GM18499 (cell line): ENCODE measurements at regions not wholly inside any gene's neighbourhood (a gene's known extent, or its start where the extent isn't known, plus 50 kb on each side); places are given as distances from the start of the nearest gene placed in this dataset.

Experiments used
- ATAC-seq: cut with Tn5 transposase; IDR thresholded peaks from one replicate; pipeline ENCODE4 v1.9.1; 2021; ENCODE audit warnings: moderate number of reproducible peaks; ENCODE audit not compliant: insufficient read depth, unreplicated experiment

GRCh38 chr7:50178166-50178565 lies 85.1 kb upstream of the ZPBP start:
- ATAC-seq: no peak

- ATAC-seq: no peak
These were observed 81.9 kb upstream of the ZPBP start for GRCh38 chr7:50174948-50175347.

DNA sequence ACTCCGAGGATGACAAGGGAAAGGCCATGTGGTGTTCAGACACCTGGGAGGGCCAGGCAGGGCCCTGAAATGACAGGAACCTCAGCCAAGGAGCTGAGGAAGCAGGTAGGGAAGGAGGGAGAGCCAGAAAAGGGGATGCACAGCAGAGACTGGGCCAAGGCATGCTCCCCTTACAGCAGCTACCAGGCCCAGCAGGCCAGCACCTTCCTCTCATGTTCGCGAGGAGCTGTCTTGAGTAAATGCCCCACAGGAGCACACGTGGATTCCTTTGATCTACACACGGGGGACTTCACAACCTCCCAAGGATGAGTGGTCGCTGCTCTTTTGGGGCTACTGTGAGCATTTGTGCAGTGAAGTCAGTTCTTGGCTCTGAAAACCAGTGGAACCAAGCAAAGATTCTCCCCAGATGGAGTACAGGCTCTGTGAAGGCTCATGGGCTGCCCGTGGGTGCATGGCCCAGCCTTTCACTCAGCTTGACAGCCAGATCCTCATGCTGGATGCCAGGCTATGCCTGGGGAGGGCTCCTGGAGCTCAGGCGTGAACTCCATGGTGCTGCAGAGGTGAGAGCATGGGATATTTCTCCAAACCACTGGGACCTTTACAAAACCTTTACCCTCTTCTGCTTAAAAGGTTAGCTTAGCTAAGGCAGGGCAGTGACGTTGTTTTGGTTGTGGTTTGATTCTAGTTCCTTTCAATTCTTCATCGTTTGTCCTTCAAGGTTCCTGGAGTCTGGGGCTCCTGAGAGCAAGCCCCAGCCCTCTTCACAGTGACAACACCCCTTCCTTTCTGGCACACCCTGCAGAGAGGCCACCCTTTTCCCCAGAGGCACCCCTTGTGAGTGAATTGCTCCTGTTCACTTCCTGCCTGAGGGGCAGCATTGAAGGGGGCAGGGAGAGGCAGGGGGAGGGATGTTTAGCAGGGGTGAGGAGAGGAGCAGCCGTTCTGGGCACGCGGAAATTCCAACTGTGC lies 74.2 kb upstream of the ZPBP start:
- ATAC-seq: peak; percentile 44

DNA sequence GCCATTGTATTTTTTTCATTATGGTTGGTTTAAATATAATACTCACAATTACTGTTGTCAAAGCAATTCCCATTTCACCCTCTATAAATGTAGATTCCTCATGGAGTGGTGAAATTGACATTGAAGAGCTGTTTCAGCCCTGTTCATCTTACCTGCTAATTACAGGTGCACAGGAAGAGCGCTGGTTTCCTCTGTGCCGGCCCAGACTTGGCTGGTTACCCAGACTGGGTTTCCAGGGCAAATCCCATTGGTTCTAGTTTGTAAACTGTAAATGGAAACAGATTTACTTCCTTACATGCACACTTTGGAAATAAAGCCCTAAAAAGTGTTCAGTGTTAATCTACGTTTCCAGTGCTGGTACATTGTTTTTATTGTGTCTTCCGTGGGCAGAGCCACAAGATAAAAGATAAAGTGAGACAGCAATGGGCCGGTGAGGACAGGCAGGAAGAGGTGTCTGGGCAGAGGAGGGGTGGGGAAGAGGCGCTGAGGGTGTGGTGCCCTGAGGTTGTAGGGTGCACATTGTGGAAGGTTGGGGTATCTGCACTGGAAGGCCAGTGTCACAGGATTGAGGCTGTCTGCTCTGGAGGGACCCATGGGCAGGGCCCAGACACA lies 71.6 kb upstream of the ZPBP start:
- no peak for ATAC-seq

GRCh38 chr7:50160206-50160605 lies 67.2 kb upstream of the ZPBP start:
- no peak for ATAC-seq

DNA sequence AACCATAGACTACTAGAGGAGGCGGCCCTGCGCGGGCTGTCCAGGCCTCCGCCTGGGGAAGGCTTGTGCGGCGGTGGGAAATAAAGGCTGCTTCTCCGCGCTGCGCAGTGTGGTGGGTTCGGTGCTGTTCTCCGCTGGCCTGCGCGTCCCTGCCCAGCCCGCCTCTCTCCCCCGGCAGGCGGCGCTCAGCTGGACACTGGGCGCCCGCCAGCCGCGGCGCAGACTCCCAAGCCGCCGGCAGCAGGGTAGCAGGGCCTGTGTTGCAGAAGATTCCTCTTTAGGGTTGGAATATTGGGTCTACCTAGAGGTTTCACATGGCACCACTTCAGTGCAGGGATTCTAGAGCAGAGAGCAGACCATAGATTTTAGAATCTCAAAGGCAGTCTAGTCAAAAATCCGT lies 66.1 kb upstream of the ZPBP start:
- no peak for ATAC-seq

GRCh38 chr7:50156706-50157105 lies 63.7 kb upstream of the ZPBP start:
- no peak for ATAC-seq

- no peak for ATAC-seq
These were observed 63.1 kb upstream of the ZPBP start for GRCh38 chr7:50156163-50156562.

- ATAC-seq: no peak
These were observed 62.7 kb upstream of the ZPBP start for GRCh38 chr7:50155755-50156154.

- ATAC-seq: no peak
These were observed 60.9 kb upstream of the ZPBP start for GRCh38 chr7:50153995-50154394.

DNA sequence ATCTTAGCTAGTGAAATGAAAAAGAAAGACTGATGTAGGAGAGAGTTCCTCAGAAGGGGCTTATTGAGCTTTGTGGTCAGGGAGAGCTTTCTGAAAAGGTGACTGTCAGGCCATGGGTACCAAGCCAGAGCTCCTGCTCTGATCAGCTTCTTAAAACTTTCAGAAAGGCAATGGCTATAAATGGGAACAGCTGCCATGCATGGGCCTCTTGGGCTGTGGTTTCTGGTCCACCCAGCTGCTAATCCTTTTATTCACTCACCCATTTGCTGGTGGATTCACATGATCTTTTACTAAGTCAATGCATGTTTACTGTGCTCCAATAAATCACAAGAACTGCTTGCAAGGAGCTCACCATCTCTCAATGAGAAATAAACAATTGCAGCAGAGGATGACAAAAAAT lies 60.1 kb upstream of the ZPBP start:
- ATAC-seq: peak; percentile 33

- no peak for ATAC-seq
These were observed 59.4 kb upstream of the ZPBP start for GRCh38 chr7:50152486-50152885.

- ATAC-seq: no peak
These were observed 58.6 kb upstream of the ZPBP start for GRCh38 chr7:50151661-50152060.

GRCh38 chr7:50151001-50151400 lies 58.0 kb upstream of the ZPBP start:
- ATAC-seq: no peak

DNA sequence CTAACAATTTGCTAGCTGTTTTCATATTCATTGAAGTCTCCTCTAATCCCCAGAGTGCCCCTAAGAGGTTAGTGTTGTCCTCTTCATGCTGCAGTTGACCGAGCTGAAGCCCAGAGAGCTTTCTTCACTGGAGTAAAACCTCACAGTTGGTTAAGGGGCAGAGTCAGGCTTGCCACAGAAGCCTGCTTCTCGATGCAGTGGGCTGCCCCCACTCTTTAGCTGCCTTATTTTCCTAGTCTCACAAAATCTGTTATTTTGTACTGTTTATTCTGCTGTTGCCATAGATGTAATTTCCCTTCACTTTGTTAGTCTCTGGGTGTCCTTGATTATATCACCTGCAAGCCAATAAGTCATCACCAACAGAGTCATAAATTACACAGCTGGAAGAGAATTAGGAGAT lies 56.3 kb upstream of the ZPBP start:
- no peak for ATAC-seq

GRCh38 chr7:50147951-50148808 lies 55.1 kb upstream of the ZPBP start:
- no peak for ATAC-seq

DNA sequence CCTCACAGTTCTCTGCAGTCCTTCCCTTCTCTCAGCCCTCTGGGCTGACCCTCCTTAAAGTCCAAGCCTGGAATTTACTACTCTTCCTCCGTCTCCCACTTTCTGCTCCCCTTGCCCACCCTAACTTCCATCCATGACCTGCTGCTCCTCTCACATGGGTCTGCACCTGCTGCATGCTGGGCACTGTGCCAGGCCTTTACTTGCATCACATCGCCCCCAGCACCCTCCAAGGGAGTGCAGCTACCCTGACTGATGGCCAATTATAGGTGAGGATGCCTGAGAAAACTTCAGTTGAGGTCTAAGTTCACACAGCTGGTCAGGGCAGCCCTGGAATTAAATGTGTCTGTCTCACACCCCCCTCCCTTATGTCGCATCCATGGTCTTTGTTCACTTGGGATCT lies 53.6 kb upstream of the ZPBP start:
- no peak for ATAC-seq

- ATAC-seq: peak; percentile 40
These were observed 52.8 kb upstream of the ZPBP start for GRCh38 chr7:50145801-50146338.

GRCh38 chr7:50145226-50145625 lies 52.2 kb upstream of the ZPBP start:
- ATAC-seq: no peak
